GM23338 (cell line): ENCODE measurements at regions not wholly inside any gene's neighbourhood (a gene's known extent, or its start where the extent isn't known, plus 50 kb on each side); places are given as distances from the start of the nearest gene placed in this dataset.

Experiments used
- ATAC-seq: fragments of 200-7000 bp; cut with Tn5 transposase; 3 replicates; pipeline ENCODE4 v1.9.1; 2020
- DNase-seq: peaks from one replicate; pipeline ENCODE4 v3.0.0-alpha.2; 2015; ENCODE audit warnings: low spot score
- H2AFZ ChIP-seq: fragments of 200-600 bp; sonication (generic); 2 replicates; pipeline ENCODE4 v1.8.0; 2016; ENCODE audit warnings: antibody characterized with exemption, mild to moderate bottlenecking, moderate library complexity
- H3F3A ChIP-seq: fragments of 200-600 bp; sonication (generic); replicated peaks from 2 replicates; pipeline ENCODE4 v1.8.0; 2017; ENCODE audit warnings: antibody characterized with exemption, mixed run types, low read depth
- H3K27ac ChIP-seq: fragments of 200-600 bp; sonication (generic); 2 replicates; pipeline ENCODE4 v1.6.1; 2016; ENCODE audit warnings: low read depth
- H3K27me3 ChIP-seq: fragments of 200-600 bp; sonication (generic); 2 replicates; pipeline ENCODE4 v1.8.0; 2016; ENCODE audit warnings: mild to moderate bottlenecking, mixed run types, moderate library complexity; ENCODE audit not compliant: insufficient read depth
- H3K36me3 ChIP-seq: fragments of 200-600 bp; sonication (generic); 2 replicates; pipeline ENCODE4 v1.8.0; 2016; ENCODE audit warnings: mild to moderate bottlenecking; ENCODE audit not compliant: insufficient read depth
- H3K4me1 ChIP-seq: fragments of 200-600 bp; sonication (generic); 2 replicates; pipeline ENCODE4 v1.8.0; 2016; ENCODE audit warnings: mild to moderate bottlenecking, moderate library complexity; ENCODE audit not compliant: insufficient read depth
- H3K4me2 ChIP-seq: fragments of 200-600 bp; sonication (generic); 2 replicates; pipeline ENCODE4 v1.7.1; 2017; ENCODE audit warnings: mixed run types
- H3K4me3 ChIP-seq: fragments of 200-600 bp; sonication (generic); 2 replicates; pipeline ENCODE4 v1.6.1; 2016; ENCODE audit warnings: mixed run types
- H3K79me2 ChIP-seq: fragments of 200-600 bp; sonication (generic); replicated peaks from 2 replicates; pipeline ENCODE4 v1.8.0; 2017; ENCODE audit warnings: mild to moderate bottlenecking; ENCODE audit not compliant: insufficient read depth
- H3K9me2 ChIP-seq: fragments of 200-600 bp; sonication (generic); 2 replicates; pipeline ENCODE4 v1.8.0; 2017; ENCODE audit not compliant: insufficient read depth
- H4K20me1 ChIP-seq: fragments of 200-600 bp; sonication (generic); replicated peaks from 2 replicates; pipeline ENCODE4 v1.8.0; 2017; ENCODE audit warnings: mild to moderate bottlenecking; ENCODE audit not compliant: insufficient read depth
- H3K27ac Mint-ChIP-seq: 2 replicates; pipeline ENCODE4 v1.8.0; 2020; ENCODE audit warnings: inconsistent platforms, mild to moderate bottlenecking, moderate library complexity, mixed read lengths
- H3K27me3 Mint-ChIP-seq: 3 replicates; pipeline ENCODE4 v1.8.0; 2022; ENCODE audit warnings: low read depth, mild to moderate bottlenecking, moderate library complexity, mixed read lengths, inconsistent platforms; ENCODE audit not compliant: insufficient read depth, poor library complexity
- H3K36me3 Mint-ChIP-seq: 3 replicates; pipeline ENCODE4 v1.8.0; 2021; ENCODE audit warnings: low read depth, mild to moderate bottlenecking, inconsistent platforms, moderate library complexity, mixed read lengths
- H3K4me1 Mint-ChIP-seq: 3 replicates; pipeline ENCODE4 v1.8.0; 2020; ENCODE audit warnings: mild to moderate bottlenecking, inconsistent platforms, mixed read lengths
- H3K4me3 Mint-ChIP-seq: 3 replicates; pipeline ENCODE4 v1.8.0; 2021; ENCODE audit warnings: moderate library complexity, mild to moderate bottlenecking, inconsistent platforms, mixed read lengths
- H3K9me3 Mint-ChIP-seq: 3 replicates; pipeline ENCODE4 v1.8.0; 2020; ENCODE audit warnings: moderate library complexity, mild to moderate bottlenecking, inconsistent platforms, mixed read lengths
- CREB1 ChIP-seq: fragments of 250-450 bp; sonication (Bioruptor Pico); IDR thresholded peaks from 2 replicates; pipeline ENCODE4 v1.5.0; 2020; ENCODE audit warnings: low read depth, mild to moderate bottlenecking, moderate library complexity
- EZH2 ChIP-seq: fragments of 200-600 bp; sonication (generic); IDR thresholded peaks from one replicate; pipeline ENCODE4 v1.8.0; 2017; ENCODE audit warnings: antibody characterized with exemption, mild to moderate bottlenecking, low read depth; ENCODE audit not compliant: unreplicated experiment
- EZH2phosphoT487 ChIP-seq: fragments of 200-600 bp; sonication (generic); IDR thresholded peaks from one replicate; pipeline ENCODE4 v1.8.1; 2018; ENCODE audit warnings: antibody characterized with exemption; ENCODE audit not compliant: unreplicated experiment
- JUNB ChIP-seq: IDR thresholded peaks from one replicate; pipeline ENCODE4 v1.6.1; 2016; ENCODE audit warnings: antibody characterized with exemption; ENCODE audit not compliant: unreplicated experiment
- NANOG ChIP-seq: IDR thresholded peaks from 2 replicates; pipeline ENCODE4 v1.6.1; 2016; ENCODE audit warnings: antibody characterized with exemption, borderline replicate concordance
- POLR2AphosphoS5 ChIP-seq: IDR thresholded peaks from 2 replicates; pipeline ENCODE4 v1.6.1; 2016; ENCODE audit warnings: antibody characterized with exemption, low read depth
- STAT1 ChIP-seq: IDR thresholded peaks from one replicate; pipeline ENCODE4 v1.6.1; 2016; ENCODE audit warnings: antibody characterized with exemption; ENCODE audit not compliant: unreplicated experiment
- ZNF114 ChIP-seq: fragments of 250-450 bp; sonication (Bioruptor Pico); IDR thresholded peaks from 2 replicates; pipeline ENCODE4 v1.5.0; 2020; ENCODE audit warnings: mild to moderate bottlenecking, moderate library complexity
- ZNF331 ChIP-seq: fragments of 250-450 bp; sonication (Bioruptor Pico); IDR thresholded peaks from 2 replicates; pipeline ENCODE4 v1.5.0; 2020; ENCODE audit warnings: low read depth, mild to moderate bottlenecking, moderate library complexity
- TF ChIP-seq, protein P1 (sequence below): fragments of 250-450 bp; sonication (Bioruptor Pico); IDR thresholded peaks from 2 replicates; pipeline ENCODE4 v1.5.0; 2020; ENCODE audit warnings: mild to moderate bottlenecking, moderate library complexity
- TF ChIP-seq, protein P2 (sequence below): IDR thresholded peaks from 2 replicates; pipeline ENCODE4 v1.6.1; 2016; ENCODE audit warnings: antibody characterized with exemption
- TF ChIP-seq, protein P3 (sequence below), 2 experiments: fragments of 200-600 bp in 1 of 2; sonication (generic) in 1 of 2; conservative IDR thresholded peaks; 2 replicates each; pipeline versions ENCODE4 v1.5.1 to v1.6.1; 2016 to 2017; ENCODE audit warnings: antibody characterized with exemption in 2 of 2, low read depth in 2 of 2, mild to moderate bottlenecking in 2 of 2, moderate library complexity in 1 of 2
- TF ChIP-seq, protein P4 (sequence below): IDR thresholded peaks from one replicate; pipeline ENCODE4 v1.6.1; 2018; ENCODE audit warnings: antibody characterized with exemption; ENCODE audit not compliant: unreplicated experiment

DNA sequence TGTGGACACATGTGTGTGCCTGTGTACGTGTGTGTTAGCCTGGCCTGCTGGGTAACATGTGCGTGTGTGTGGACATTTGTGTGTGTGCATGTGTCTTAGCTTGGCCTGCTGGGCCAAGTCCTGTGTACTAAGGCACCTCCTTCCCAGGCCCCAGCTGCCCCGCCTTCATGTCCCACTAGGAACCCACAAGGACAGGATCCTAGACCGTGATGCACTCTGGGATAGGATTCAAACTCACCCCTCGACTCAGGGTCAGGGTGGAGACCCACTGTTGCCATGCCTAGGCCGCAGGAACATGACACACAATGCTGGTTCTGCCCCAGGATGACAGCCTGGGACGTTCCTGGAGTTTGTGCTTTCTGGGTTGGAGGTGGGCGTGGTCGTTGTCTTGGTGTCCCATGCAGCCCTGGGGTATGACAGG, 89.9 kb upstream of the TMPRSS2 start:
- TF ChIP-seq JUNB (no peak), ZNF331 (CRISPR knock-in tag) (no peak), NANOG (no peak), STAT1 (no peak), ZNF114 (CRISPR knock-in tag) (no peak), EZH2 (no peak), POLR2AphosphoS5 (no peak), EZH2phosphoT487 (no peak), CREB1 (no peak)
- TF ChIP-seq, protein P1, sequence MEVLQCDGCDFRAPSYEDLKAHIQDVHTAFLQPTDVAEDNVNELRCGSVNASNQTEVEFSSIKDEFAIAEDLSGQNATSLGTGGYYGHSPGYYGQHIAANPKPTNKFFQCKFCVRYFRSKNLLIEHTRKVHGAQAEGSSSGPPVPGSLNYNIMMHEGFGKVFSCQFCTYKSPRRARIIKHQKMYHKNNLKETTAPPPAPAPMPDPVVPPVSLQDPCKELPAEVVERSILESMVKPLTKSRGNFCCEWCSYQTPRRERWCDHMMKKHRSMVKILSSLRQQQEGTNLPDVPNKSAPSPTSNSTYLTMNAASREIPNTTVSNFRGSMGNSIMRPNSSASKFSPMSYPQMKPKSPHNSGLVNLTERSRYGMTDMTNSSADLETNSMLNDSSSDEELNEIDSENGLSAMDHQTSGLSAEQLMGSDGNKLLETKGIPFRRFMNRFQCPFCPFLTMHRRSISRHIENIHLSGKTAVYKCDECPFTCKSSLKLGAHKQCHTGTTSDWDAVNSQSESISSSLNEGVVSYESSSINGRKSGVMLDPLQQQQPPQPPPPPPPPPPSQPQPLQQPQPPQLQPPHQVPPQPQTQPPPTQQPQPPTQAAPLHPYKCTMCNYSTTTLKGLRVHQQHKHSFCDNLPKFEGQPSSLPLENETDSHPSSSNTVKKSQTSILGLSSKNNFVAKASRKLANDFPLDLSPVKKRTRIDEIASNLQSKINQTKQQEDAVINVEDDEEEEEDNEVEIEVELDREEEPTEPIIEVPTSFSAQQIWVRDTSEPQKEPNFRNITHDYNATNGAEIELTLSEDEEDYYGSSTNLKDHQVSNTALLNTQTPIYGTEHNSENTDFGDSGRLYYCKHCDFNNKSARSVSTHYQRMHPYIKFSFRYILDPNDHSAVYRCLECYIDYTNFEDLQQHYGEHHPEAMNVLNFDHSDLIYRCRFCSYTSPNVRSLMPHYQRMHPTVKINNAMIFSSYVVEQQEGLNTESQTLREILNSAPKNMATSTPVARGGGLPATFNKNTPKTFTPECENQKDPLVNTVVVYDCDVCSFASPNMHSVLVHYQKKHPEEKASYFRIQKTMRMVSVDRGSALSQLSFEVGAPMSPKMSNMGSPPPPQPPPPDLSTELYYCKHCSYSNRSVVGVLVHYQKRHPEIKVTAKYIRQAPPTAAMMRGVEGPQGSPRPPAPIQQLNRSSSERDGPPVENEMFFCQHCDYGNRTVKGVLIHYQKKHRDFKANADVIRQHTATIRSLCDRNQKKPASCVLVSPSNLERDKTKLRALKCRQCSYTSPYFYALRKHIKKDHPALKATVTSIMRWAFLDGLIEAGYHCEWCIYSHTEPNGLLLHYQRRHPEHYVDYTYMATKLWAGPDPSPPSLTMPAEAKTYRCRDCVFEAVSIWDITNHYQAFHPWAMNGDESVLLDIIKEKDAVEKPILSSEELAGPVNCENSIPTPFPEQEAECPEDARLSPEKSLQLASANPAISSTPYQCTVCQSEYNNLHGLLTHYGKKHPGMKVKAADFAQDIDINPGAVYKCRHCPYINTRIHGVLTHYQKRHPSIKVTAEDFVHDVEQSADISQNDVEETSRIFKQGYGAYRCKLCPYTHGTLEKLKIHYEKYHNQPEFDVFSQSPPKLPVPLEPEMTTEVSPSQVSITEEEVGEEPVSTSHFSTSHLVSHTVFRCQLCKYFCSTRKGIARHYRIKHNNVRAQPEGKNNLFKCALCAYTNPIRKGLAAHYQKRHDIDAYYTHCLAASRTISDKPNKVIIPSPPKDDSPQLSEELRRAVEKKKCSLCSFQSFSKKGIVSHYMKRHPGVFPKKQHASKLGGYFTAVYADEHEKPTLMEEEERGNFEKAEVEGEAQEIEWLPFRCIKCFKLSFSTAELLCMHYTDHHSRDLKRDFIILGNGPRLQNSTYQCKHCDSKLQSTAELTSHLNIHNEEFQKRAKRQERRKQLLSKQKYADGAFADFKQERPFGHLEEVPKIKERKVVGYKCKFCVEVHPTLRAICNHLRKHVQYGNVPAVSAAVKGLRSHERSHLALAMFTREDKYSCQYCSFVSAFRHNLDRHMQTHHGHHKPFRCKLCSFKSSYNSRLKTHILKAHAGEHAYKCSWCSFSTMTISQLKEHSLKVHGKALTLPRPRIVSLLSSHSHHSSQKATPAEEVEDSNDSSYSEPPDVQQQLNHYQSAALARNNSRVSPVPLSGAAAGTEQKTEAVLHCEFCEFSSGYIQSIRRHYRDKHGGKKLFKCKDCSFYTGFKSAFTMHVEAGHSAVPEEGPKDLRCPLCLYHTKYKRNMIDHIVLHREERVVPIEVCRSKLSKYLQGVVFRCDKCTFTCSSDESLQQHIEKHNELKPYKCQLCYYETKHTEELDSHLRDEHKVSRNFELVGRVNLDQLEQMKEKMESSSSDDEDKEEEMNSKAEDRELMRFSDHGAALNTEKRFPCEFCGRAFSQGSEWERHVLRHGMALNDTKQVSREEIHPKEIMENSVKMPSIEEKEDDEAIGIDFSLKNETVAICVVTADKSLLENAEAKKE: no peak
- TF ChIP-seq, protein P2, sequence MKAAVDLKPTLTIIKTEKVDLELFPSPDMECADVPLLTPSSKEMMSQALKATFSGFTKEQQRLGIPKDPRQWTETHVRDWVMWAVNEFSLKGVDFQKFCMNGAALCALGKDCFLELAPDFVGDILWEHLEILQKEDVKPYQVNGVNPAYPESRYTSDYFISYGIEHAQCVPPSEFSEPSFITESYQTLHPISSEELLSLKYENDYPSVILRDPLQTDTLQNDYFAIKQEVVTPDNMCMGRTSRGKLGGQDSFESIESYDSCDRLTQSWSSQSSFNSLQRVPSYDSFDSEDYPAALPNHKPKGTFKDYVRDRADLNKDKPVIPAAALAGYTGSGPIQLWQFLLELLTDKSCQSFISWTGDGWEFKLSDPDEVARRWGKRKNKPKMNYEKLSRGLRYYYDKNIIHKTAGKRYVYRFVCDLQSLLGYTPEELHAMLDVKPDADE: no peak
- TF ChIP-seq, protein P3, sequence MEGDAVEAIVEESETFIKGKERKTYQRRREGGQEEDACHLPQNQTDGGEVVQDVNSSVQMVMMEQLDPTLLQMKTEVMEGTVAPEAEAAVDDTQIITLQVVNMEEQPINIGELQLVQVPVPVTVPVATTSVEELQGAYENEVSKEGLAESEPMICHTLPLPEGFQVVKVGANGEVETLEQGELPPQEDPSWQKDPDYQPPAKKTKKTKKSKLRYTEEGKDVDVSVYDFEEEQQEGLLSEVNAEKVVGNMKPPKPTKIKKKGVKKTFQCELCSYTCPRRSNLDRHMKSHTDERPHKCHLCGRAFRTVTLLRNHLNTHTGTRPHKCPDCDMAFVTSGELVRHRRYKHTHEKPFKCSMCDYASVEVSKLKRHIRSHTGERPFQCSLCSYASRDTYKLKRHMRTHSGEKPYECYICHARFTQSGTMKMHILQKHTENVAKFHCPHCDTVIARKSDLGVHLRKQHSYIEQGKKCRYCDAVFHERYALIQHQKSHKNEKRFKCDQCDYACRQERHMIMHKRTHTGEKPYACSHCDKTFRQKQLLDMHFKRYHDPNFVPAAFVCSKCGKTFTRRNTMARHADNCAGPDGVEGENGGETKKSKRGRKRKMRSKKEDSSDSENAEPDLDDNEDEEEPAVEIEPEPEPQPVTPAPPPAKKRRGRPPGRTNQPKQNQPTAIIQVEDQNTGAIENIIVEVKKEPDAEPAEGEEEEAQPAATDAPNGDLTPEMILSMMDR (conservative IDR thresholded peaks at IDR 0.05; ENCODE audit: low read depth in 2 of 2): no peak
- TF ChIP-seq, protein P4, sequence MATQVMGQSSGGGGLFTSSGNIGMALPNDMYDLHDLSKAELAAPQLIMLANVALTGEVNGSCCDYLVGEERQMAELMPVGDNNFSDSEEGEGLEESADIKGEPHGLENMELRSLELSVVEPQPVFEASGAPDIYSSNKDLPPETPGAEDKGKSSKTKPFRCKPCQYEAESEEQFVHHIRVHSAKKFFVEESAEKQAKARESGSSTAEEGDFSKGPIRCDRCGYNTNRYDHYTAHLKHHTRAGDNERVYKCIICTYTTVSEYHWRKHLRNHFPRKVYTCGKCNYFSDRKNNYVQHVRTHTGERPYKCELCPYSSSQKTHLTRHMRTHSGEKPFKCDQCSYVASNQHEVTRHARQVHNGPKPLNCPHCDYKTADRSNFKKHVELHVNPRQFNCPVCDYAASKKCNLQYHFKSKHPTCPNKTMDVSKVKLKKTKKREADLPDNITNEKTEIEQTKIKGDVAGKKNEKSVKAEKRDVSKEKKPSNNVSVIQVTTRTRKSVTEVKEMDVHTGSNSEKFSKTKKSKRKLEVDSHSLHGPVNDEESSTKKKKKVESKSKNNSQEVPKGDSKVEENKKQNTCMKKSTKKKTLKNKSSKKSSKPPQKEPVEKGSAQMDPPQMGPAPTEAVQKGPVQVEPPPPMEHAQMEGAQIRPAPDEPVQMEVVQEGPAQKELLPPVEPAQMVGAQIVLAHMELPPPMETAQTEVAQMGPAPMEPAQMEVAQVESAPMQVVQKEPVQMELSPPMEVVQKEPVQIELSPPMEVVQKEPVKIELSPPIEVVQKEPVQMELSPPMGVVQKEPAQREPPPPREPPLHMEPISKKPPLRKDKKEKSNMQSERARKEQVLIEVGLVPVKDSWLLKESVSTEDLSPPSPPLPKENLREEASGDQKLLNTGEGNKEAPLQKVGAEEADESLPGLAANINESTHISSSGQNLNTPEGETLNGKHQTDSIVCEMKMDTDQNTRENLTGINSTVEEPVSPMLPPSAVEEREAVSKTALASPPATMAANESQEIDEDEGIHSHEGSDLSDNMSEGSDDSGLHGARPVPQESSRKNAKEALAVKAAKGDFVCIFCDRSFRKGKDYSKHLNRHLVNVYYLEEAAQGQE: no peak
- peaks cover 15% of the 10 kb centered on the region for H3K27me3 Mint-ChIP-seq
- no peaks in the 10 kb centered on the region for H3F3A ChIP-seq

More for the DNA sequence above, 89.9 kb upstream of the TMPRSS2 start:
- no peak overlapping the region for H3K27ac Mint-ChIP-seq
- Histone ChIP-seq H3K79me2 (no peaks in the 10 kb centered on the region), H3K9me2 (no peaks in the 10 kb centered on the region), H3K27me3 (no peaks in the 10 kb centered on the region), H3K4me3 (no peak overlapping the region), H2AFZ (no peak overlapping the region), H3K4me1 (peaks cover 23% of the 10 kb centered on the region), H3K36me3 (no peaks in the 10 kb centered on the region), H3K4me2 (no peak overlapping the region), H3K27ac (no peak overlapping the region), H4K20me1 (no peaks in the 10 kb centered on the region)
- no peak for ATAC-seq
- no peaks in the 10 kb centered on the region for H3K36me3 Mint-ChIP-seq
- no peak overlapping the region for H3K4me3 Mint-ChIP-seq
- DNase-seq: no peak
- no peaks in the 10 kb centered on the region; the same call in 2 of the 3 replicates for H3K9me3 Mint-ChIP-seq
- peaks cover 20% of the 10 kb centered on the region for H3K4me1 Mint-ChIP-seq
